T-cell (primary cell): ENCODE measurements at regions not wholly inside any gene's neighbourhood (a gene's known extent, or its start where the extent isn't known, plus 50 kb on each side); places are given as distances from the start of the nearest gene placed in this dataset.
A peak's percentile ranks its signal among the peaks of the same experiment; 100 is the strongest.

Experiments
- ATAC-seq, 4 experiments: fragments of 200-7000 bp in 3 of 4; fragments of 150-1000 bp in 1 of 4; cut with Tn5 transposase; replicated peaks in 1 of 4; 1 replicate in 3 of 4; 2 replicates in 1 of 4; pipeline ENCODE4 v1.10.0; 2021; ENCODE audit warnings: moderate library complexity in 3 of 4, mild to moderate bottlenecking in 2 of 4, moderate number of reproducible peaks in 1 of 4
- CTCF ChIA-PET, 2 donors: fragments of 300-600 bp; sonication (Branson Sonifier 250); formaldehyde crosslinking; loops; one replicate each; lab custom pipeline; 2022; ENCODE audit warnings: antibody characterized with exemption in 2 of 2; lab: Charles Lee
- POLR2A ChIA-PET, 2 donors: fragments of 300-600 bp; sonication (Branson Sonifier 250); formaldehyde crosslinking; loops; one replicate each; lab custom pipeline; 2022; ENCODE audit warnings: antibody characterized with exemption in 2 of 2; lab: Charles Lee
- DNase-seq, 35 experiments: peaks; one replicate each; pipeline versions ENCODE4 v3.0.0 to v3.0.0-alpha.2; 2013 to 2023
- H3K27ac ChIP-seq: one replicate; pipeline ENCODE4 v1.5.1; 2013; ENCODE audit warnings: low read length
- H3K27me3 ChIP-seq, 2 experiments: replicated peaks in 1 of 2; 1 replicate in 1 of 2; 2 replicates in 1 of 2; pipeline versions ENCODE4 v1.6.1 to v1.7.0; 2013; ENCODE audit warnings: low read length in 1 of 2, mixed read lengths in 1 of 2; ENCODE audit not compliant: control insufficient read depth in 2 of 2, insufficient read depth in 2 of 2; ENCODE audit errors: extremely low read depth in 1 of 2
- H3K36me3 ChIP-seq, 2 donors: 1 replicate in 1 of 2; 2 replicates in 1 of 2; pipeline versions ENCODE4 v1.6.1 to v1.7.0; 2013; ENCODE audit warnings: low read length in 1 of 2; ENCODE audit not compliant: control insufficient read depth in 2 of 2, insufficient read depth in 1 of 2; ENCODE audit errors: extremely low read depth in 1 of 2
- H3K4me1 ChIP-seq, 2 experiments: 1 replicate in 1 of 2; 2 replicates in 1 of 2; pipeline versions ENCODE4 v1.6.1 to v1.7.0; 2013; ENCODE audit warnings: low read length in 2 of 2, mixed read lengths in 1 of 2; ENCODE audit not compliant: insufficient read depth in 2 of 2, control insufficient read depth in 1 of 2; ENCODE audit errors: extremely low read depth in 1 of 2
- H3K4me3 ChIP-seq, 2 donors: 1 replicate in 1 of 2; 2 replicates in 1 of 2; pipeline versions ENCODE4 v1.5.1 to v1.7.0; 2013; ENCODE audit warnings: mild to moderate bottlenecking in 2 of 2, low read length in 1 of 2, moderate library complexity in 1 of 2; ENCODE audit not compliant: control insufficient read depth in 1 of 2; ENCODE audit errors: extremely low read depth in 1 of 2
- H3K9me3 ChIP-seq: 2 replicates; pipeline ENCODE4 v1.7.0; 2013
- H3K27ac Mint-ChIP-seq, 2 donors: one replicate each; pipeline ENCODE4 v1.8.0; 2020 to 2021; ENCODE audit warnings: mild to moderate bottlenecking in 2 of 2, mixed read lengths in 2 of 2
- H3K27me3 Mint-ChIP-seq, 2 donors: one replicate each; pipeline ENCODE4 v1.8.0; 2021 to 2022; ENCODE audit warnings: mixed read lengths in 2 of 2
- H3K36me3 Mint-ChIP-seq: one replicate; pipeline ENCODE4 v1.8.0; 2021; ENCODE audit warnings: mixed read lengths
- H3K4me1 Mint-ChIP-seq, 3 donors: one replicate each; pipeline ENCODE4 v1.8.0; 2020 to 2022; ENCODE audit warnings: mixed read lengths in 3 of 3, mild to moderate bottlenecking in 1 of 3
- H3K4me3 Mint-ChIP-seq, 3 donors: one replicate each; pipeline ENCODE4 v1.8.0; 2020 to 2022; ENCODE audit warnings: mild to moderate bottlenecking in 3 of 3, mixed read lengths in 3 of 3, moderate library complexity in 3 of 3
- H3K9me3 Mint-ChIP-seq, 3 donors: one replicate each; pipeline ENCODE4 v1.8.0; 2020 to 2022; ENCODE audit warnings: mixed read lengths in 3 of 3
- WGBS: methylation state at CpG from one replicate; pipeline ENCODE4 v1.1.5; 2013; ENCODE audit warnings: missing lambda C conversion rate; ENCODE audit not compliant: insufficient coverage; 5-methylcytosine and 5-hydroxymethylcytosine counted together

DNA sequence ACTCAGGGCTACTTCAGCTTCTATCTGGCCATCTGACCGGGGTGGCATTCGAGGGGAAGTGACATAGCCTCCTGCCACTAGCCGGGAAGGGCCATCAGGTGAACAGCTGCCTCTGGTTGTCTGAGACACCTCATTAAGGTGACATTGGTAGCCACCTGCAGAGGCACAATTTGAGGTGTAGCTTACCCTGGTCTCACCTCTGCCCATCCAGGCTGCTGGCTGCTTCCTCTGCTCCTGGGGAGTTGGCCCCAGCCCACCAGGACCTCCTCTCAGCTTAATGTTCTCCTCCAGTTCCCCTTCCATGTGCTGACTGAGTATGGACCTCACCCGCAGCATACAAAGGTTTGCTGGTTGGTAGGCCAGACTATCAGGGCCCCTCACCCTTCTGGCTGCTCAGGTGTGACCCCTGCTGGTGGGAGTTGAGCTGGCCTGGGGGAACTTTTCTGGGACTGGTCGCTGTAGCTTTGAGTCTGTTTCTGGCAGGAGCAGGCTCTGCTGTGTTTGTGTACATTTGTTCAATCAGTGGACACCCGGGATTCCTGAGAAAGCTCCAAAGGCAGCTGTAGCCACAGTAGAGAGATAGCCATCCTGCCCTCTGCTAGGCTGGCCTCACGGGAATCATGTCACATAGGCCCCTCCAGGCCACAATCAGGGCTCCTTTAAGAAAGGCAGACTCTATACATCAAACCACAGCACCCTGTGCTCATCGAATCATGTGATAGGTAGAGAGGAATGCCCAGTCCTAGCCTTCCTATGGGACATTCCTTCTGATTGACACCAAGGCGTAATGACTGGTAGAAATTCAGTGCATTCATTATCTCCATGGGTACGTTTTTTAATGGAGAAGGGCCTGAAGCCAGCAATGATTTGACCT is 295.1 kb upstream of the PLET1 start:
- peak in 34 of 35 experiments; percentile 9 to 74 (median 52) for DNase-seq
- Mint-ChIP-seq H3K27ac (peak overlapping the region in 1 of 2 donors; percentile 65), H3K4me1 (peaks cover 2 to 6% (median 2%) of the 10 kb centered on the region in 3 donors), H3K9me3 (no peaks in the 10 kb centered on the region), H3K36me3 (no peaks in the 10 kb centered on the region), H3K4me3 (no peak overlapping the region), H3K27me3 (peaks cover 0 to 7% of the 10 kb centered on the region in 2 donors)
- H3K27ac ChIP-seq, result no peak overlapping the region
- H3K36me3 ChIP-seq, result no peaks in the 10 kb centered on the region
- no peak overlapping the region for H3K4me3 ChIP-seq
- POLR2A ChIA-PET, result interaction anchor here in 1 of 2 donors (0.5 kb wide), 1 partner anchor 275 kb away, joined by 3 read pairs; no protein-coding TSS in a partner anchor
- ATAC-seq, result peak; percentile 76 to 87 (median 79)
- peaks cover 0 to 10% of the 10 kb centered on the region in 2 experiments for H3K27me3 ChIP-seq
- no peaks in the 10 kb centered on the region for H3K9me3 ChIP-seq
- WGBS, result 77% methylated on average over 4 of the region's 10 CpGs
- H3K4me1 ChIP-seq, result peaks cover 0 to 4% of the 10 kb centered on the region in 2 experiments
- CTCF ChIA-PET, result interaction anchor here (0.5 to 2.9 kb wide), 25 partner anchors 8 to 337 kb away, joined by 3 to 14 read pairs (median 4); no protein-coding TSS in a partner anchor

DNA sequence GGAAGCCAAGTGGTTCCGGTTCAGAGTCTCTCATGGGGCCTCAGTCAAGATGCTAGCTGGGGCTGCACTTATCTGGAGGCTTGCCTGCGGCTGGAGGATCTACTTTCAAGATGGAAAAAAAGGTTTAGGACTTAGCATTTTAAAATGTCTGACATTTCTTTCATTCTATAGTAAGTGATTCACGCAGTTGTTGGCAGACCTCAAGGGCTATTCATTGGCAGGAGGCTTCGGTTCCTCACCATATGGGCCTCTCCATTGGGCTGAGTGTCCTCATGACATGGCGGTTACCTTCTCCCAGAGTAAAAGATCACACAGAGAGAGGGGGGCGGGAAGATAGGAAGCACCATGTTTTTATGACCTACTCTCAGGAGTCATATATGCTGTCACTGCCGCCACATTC is 298.0 kb upstream of the PLET1 start:
- Mint-ChIP-seq H3K4me3 (no peak overlapping the region), H3K27ac (no peak overlapping the region), H3K27me3 (peaks cover 3 to 5% of the 10 kb centered on the region in 2 donors), H3K9me3 (no peaks in the 10 kb centered on the region), H3K4me1 (peaks cover 2 to 6% (median 2%) of the 10 kb centered on the region in 3 donors), H3K36me3 (no peaks in the 10 kb centered on the region)
- WGBS, result 83% methylated on average over 1 of the region's 7 CpGs
- ChIA-PET POLR2A (no interaction called here), CTCF (no interaction called here)
- DNase-seq, result no peak
- Histone ChIP-seq H3K4me1 (peaks cover 0 to 4% of the 10 kb centered on the region in 2 experiments), H3K27ac (no peak overlapping the region), H3K36me3 (no peaks in the 10 kb centered on the region), H3K9me3 (no peaks in the 10 kb centered on the region), H3K4me3 (no peak overlapping the region), H3K27me3 (peaks cover 0 to 4% of the 10 kb centered on the region in 2 experiments)
- no peak for ATAC-seq

DNA sequence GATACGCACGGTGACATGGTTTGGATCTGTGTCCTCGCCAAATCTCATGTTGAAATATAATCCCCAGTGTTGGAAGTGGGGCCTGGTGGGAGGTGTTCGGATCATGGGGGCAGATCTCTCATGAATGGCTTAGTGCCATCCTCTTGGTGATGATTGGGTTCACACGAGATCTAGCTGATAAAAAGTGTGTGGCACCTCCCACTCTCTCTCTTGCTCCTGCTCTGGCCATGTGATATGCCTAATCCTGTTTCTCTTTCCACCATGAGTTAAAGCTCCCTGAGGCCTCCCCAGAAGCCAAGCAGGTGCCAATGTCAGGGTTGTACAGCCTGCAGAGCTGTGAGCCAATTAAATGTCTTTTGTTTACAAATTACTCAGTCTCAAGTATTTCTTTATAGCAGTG is 303.1 kb upstream of the PLET1 start:
- no peaks in the 10 kb centered on the region for H3K4me1 ChIP-seq
- 93% methylated on average over 3 of the region's 5 CpGs for WGBS
- no peaks in the 10 kb centered on the region for H3K36me3 ChIP-seq
- Mint-ChIP-seq H3K36me3 (no peaks in the 10 kb centered on the region), H3K4me1 (no peaks in the 10 kb centered on the region), H3K4me3 (no peak overlapping the region), H3K9me3 (no peaks in the 10 kb centered on the region), H3K27me3 (peaks cover 6 to 10% of the 10 kb centered on the region in 2 donors), H3K27ac (no peak overlapping the region)
- no peak for ATAC-seq
- no peaks in the 10 kb centered on the region for H3K9me3 ChIP-seq
- no peak overlapping the region for H3K27ac ChIP-seq
- no peak overlapping the region for H3K4me3 ChIP-seq
- DNase-seq, result no peak
- ChIA-PET POLR2A (no interaction called here), CTCF (interaction anchor here in 1 of 2 donors (0.8 kb wide), 1 partner anchor 8 kb away, joined by 3 read pairs; no protein-coding TSS in a partner anchor)
- no peaks in the 10 kb centered on the region for H3K27me3 ChIP-seq

DNA sequence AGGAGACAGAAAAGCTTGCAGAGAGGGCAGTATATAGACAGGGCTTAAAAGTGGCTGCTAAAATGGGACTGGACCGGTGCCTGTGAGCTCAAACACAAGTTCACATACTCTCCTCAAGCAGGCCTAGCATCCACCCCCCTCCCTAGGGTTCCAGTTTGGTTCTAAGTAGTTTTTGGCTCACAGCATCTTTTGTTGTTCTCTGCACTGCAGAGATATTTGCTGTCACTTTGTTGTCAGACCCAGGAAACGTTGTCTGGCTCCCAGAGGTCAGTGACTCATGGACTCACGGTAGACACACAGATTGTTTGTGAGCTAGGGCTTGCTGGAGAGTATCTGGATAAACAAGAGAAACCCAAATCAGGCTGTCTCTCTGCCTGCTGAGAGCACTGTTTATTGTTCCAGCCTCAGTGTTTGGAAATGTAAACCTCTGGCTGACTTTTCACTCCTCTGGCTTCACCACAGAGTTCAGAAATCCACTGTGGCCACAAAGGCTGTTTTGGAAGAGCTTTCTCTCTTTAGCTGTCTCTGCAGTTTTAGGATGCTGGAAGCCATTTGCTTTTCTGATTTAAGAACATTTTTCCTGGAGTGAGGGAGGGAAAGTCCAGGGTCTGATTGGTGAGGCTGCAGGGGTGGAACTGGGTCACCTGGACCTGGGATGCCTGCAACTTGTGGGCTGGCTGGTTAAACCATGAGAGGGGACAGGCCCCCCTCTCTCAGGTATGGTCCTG is 303.7 kb upstream of the PLET1 start:
- no peak overlapping the region for H3K27ac Mint-ChIP-seq
- no peaks in the 10 kb centered on the region for H3K36me3 Mint-ChIP-seq
- CTCF ChIA-PET, result interaction anchor here in 1 of 2 donors (0.8 to 1.8 kb wide), 3 partner anchors 8 to 24 kb away, joined by 3 to 7 read pairs (median 4); no protein-coding TSS in a partner anchor
- ATAC-seq (no peak), DNase-seq (no peak)
- Histone ChIP-seq H3K27me3 (no peaks in the 10 kb centered on the region), H3K9me3 (no peaks in the 10 kb centered on the region), H3K4me1 (no peaks in the 10 kb centered on the region), H3K36me3 (no peaks in the 10 kb centered on the region), H3K4me3 (no peak overlapping the region), H3K27ac (no peak overlapping the region)
- peaks cover 7 to 10% of the 10 kb centered on the region in 2 donors for H3K27me3 Mint-ChIP-seq
- H3K4me3 Mint-ChIP-seq, result no peak overlapping the region
- no peaks in the 10 kb centered on the region for H3K4me1 Mint-ChIP-seq
- POLR2A ChIA-PET, result no interaction called here
- 48% methylated on average over 2 of the region's 3 CpGs for WGBS
- H3K9me3 Mint-ChIP-seq, result no peaks in the 10 kb centered on the region

DNA sequence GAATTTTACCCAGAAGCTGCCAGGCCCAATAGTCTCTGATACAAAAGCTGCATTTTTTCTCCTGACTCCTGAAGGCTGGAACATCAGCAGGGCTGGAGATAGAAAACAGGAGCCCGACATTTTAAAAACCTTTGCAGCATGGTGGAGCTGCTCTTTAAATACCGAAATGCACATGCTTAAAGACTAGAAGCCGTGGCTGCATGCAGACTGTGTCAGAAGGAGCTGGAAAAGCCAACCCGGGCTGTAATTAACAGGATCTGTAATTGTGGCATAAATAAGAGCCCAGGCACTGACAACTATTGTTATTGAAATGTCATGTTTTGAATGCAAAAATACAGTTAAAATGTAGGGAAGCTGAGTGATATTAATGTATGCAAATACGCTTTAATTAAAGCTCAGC is 304.9 kb upstream of the PLET1 start:
- no peak for ATAC-seq
- Histone ChIP-seq H3K9me3 (no peaks in the 10 kb centered on the region), H3K27me3 (peaks cover 0 to 2% of the 10 kb centered on the region in 2 experiments), H3K36me3 (no peaks in the 10 kb centered on the region), H3K27ac (no peak overlapping the region), H3K4me1 (no peaks in the 10 kb centered on the region), H3K4me3 (no peak overlapping the region)
- ChIA-PET POLR2A (no interaction called here), CTCF (interaction anchor here (0.9 to 1.8 kb wide), 4 partner anchors 9 to 23 kb away, joined by 3 to 7 read pairs (median 4); no protein-coding TSS in a partner anchor)
- Mint-ChIP-seq H3K27ac (no peak overlapping the region), H3K9me3 (no peaks in the 10 kb centered on the region), H3K27me3 (peaks cover 9 to 13% of the 10 kb centered on the region in 2 donors), H3K36me3 (no peaks in the 10 kb centered on the region), H3K4me1 (no peaks in the 10 kb centered on the region), H3K4me3 (no peak overlapping the region)
- 68% methylated on average over 4 of the region's 5 CpGs for WGBS
- no peak for DNase-seq

DNA sequence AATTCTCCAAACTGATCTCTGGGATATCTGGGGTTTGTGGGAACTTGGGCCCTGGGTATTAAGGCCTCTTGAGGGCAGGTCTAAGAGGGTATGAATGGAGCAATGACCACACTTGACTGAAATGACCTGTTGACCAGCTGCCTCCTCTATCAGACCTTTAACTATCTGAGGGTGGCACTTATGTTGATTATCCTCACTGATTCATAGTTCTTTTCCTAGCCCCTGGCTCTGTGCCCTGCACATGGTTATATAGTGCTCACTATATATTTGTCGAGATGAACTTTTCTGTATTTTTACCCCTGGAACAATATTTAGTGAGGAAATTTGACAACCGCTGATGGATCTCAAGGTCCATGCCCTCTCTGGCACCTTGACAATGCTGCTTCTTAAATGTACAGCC is 305.5 kb upstream of the PLET1 start:
- no peak for DNase-seq
- ChIA-PET CTCF (interaction anchor here (0.9 to 1.8 kb wide), 4 partner anchors 10 to 22 kb away, joined by 3 to 7 read pairs (median 4); no protein-coding TSS in a partner anchor), POLR2A (no interaction called here)
- Mint-ChIP-seq H3K27ac (no peak overlapping the region), H3K9me3 (no peaks in the 10 kb centered on the region), H3K27me3 (peaks cover 9 to 13% of the 10 kb centered on the region in 2 donors), H3K4me1 (no peaks in the 10 kb centered on the region), H3K36me3 (no peaks in the 10 kb centered on the region), H3K4me3 (no peak overlapping the region)
- ATAC-seq, result no peak
- Histone ChIP-seq H3K36me3 (no peaks in the 10 kb centered on the region), H3K4me3 (no peak overlapping the region), H3K27me3 (peaks cover 0 to 2% of the 10 kb centered on the region in 2 experiments), H3K4me1 (no peaks in the 10 kb centered on the region), H3K27ac (no peak overlapping the region), H3K9me3 (no peaks in the 10 kb centered on the region)
- WGBS, result 100% methylated on average over 1 of the region's 2 CpGs
